Stimulated activated naive CD4-positive, alpha-beta T cell (primary cell): ENCODE measurements at regions not wholly inside any gene's neighbourhood (a gene's known extent, or its start where the extent isn't known, plus 50 kb on each side); places are given as distances from the start of the nearest gene placed in this dataset.
"Not testable (repeated sequence)": the region's sequence is repeated elsewhere in the genome, so short reads cannot be mapped to it uniquely, and the experiment has no call there.

Source experiments
- DNase-seq, 6 experiments: peaks; one replicate each; lab custom pipeline; 2025; lab: John Stamatoyannopoulos, UW

DNA sequence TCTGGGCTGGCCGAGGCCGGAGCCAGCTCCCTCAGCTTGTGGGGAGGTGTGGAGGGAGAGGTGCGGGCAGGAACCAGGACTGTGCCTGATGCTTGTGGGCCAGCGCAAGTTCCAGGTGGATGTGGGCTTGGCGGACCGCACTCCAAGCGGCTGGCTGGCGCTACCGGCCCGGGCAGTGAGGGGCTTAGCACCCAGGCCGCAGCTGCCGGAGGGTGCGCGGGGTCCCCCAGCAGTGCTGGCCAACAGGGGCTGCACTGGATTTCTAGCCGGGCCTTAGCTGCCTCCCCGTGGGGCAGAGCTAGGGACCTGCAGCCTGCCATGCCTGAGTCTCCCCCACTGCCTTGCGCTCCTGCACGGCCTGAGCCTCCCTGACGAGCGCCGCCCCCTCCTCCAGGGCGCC is 242.8 kb downstream of the CCSER2 start:
- DNase-seq, result no peak

GRCh38 chr10:84574102-84574501 is 245.7 kb downstream of the CCSER2 start:
- no peak for DNase-seq

GRCh38 chr10:84581976-84582375 is 253.6 kb downstream of the CCSER2 start:
- DNase-seq, result no peak

DNA sequence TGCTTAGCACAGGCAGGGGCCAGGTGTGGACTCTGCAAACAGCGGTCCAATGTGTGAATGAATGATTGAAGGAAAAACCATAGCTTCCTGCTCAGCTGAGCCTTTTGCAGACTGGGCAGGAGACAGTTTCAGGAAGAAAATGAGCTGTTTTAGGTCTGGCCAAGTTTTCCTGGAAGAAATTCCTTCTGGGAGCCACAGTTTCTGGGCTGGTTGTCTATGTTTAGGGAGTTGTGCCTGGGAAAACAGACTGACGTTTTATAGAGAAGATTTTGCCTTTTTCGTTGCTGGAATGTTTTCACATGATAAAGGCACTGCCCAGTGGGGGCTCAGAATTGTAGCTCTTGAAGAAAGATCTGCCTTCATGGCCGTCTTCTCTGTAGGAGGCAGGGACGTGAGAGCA is 255.1 kb downstream of the CCSER2 start:
- DNase-seq, result no peak

GRCh38 chr10:84587789-84588188 is 259.4 kb downstream of the CCSER2 start:
- DNase-seq, result no peak

DNA sequence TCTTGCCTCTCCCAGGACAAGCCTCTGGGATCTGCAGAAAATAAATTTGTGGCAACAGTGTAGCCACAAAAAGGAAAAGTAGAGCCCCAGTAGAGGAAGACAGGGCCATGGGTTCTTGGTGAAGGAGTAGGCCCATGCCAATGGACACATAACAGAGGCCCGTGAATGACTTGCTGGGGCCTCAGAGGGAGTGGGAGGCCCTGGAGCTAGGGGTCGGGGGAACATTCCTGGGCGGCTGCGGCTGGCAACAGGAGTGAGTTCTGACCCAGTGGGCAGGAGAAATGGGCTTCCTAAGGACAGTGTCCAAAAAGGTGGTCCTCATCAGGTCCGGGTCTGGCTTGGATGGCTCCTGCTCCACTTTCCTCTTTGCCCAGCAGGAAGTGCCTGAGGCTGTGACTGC is 260.0 kb downstream of the CCSER2 start:
- DNase-seq, result no peak

DNA sequence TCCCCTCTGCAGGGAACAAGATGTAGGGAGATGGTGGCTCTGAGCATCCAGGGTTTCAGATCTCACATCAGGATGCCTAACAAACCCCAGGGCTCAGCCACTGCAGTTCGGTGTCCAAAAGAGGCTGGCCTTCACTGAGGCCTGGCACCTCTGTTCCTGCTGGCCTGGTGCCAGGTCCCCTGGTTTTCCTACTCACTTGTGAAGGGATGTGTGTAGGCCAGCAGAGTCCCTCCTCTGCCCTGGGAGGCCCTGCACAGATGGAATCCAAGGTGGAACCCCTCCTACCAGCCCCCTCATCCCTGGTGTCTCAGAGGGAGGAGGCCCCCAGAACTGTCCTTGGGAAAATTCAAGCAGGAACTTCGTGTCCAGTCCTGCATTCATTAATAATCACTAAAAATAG is 260.6 kb downstream of the CCSER2 start:
- DNase-seq, result no peak

DNA sequence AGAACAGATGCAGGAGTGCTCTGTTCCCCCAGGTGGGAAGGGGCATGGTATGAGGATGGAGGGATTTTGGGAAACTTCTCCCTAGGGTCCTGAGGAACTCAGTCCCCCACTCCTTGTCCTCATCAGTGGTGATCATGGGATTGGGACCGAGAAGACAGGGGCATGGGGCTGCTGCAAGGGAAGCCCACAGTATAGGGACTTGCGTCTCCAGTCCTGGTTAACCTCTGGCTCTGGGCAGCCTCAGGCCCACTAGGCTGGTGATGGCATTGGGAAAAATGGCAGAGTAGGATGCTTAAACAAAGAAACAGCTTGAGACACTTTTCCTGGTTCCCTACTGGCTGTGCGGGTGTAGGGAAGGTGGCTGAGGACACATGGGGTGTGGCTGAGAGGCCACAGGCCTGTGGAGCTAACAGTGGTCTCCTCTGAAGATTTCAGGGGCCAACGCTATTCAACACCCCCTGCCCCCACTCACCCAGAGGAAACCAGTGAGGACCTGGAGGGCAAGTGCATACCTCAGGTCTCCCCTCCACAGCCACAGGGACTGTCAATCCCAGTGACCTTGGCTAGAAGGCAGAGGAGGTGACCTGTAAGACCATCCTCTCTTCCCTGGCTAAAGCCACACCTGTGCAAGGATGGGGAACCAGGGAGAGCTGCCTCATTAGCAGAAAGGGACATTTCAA is 261.3 kb downstream of the CCSER2 start:
- no peak for DNase-seq

DNA sequence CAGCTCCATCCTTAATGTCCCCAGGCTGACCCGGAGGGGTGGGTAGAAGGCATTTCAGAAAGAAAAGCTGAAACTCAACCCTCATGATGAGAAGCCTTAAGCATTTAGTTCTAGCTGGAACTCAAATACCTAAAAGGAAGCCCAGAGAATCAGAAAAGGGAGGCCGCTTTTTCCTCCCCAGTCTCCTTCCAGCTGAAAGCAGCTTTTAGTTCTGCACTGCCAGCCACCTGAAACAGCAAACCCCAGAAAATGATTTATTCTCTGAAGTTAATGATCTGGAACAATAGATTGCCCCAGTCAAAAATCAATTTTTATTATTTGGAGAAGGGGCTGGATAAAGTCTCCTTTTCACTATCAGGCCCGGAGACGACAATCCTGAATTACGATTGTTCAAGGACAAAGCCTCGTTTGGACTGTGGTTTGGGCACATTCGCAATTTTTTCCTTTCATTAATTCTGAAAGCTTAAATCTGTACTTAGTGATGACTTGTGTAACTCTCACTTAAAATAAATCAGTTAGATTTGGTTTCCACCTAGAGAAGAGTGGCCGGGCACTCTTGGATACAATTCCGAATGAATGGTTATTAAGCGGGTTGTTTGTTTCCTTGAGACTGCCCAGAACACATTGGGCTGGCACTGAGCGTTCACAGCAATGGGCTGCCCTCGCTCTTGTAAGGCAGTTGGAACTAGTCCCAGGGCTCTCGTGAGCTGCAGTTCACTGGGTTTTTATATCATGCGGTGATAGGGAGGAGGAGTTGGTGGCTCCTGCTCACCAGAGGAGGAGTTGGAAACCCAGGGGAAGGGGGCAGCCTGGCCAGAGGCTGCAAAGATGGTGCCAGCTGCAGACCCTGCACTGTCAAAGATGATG is 262.2 kb downstream of the CCSER2 start:
- DNase-seq, result no peak

DNA sequence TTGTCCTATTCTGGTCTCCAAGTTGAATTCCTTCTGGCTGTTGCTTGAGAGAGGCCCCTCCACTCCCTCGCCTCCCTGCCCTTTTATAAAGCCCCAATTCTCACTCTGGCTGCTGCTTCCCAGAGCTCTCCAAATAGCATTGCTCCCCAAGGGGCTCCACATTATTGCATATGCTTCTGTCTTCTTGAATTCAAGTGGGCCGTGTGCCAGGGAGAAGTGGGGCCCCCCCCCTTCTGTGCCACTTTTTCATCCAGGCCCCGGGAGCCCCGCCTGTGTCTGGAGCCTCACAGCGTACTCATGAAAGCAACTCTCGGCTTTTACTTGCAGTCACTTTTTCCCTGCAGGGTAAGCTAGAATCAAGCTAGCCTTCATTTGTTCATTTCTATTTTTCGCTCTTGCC is 265.1 kb downstream of the CCSER2 start:
- DNase-seq, result no peak

- DNase-seq, result no peak
Observed at GRCh38 chr10:84596585-84596984, 268.2 kb downstream of the CCSER2 start.

DNA sequence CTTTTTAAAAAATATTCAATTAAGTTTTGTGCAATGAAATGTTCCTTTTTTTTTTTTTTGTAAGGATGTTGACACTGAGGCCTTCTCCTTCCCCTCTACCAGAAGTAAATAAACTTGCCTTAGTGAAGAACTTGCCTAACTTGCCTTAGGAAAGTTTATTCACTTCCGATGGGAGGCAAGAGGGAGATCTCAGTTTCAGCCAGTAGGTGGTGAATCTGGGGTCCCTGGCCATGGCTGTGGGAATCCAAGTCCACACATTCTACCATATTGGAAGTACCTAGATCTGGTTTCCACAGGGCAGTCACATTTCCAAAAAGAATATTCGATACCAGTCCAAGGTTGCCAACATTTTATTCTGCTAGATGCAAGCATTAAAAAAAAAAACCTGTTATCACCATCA is 270.9 kb downstream of the CCSER2 start:
- no peak for DNase-seq

DNA sequence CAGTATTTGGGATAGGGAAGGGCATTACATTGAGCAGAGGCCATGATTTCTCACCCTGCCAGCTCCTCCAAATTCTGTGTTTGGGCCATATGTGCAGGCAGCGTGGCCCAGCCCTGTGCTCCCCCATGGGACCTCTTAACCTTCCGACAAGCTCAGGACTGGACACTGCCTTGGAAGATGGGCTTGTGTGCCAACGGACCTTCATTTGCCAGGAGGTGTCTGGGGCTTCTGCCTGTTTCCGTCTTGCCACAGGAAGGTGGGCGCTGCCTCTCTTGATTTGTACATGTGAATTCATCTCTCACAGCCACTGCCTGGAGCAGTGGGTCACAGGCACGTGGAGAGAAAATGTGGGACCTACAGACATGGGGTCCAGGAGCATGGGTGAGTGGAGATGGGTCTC is 272.6 kb downstream of the CCSER2 start:
- no peak for DNase-seq

DNA sequence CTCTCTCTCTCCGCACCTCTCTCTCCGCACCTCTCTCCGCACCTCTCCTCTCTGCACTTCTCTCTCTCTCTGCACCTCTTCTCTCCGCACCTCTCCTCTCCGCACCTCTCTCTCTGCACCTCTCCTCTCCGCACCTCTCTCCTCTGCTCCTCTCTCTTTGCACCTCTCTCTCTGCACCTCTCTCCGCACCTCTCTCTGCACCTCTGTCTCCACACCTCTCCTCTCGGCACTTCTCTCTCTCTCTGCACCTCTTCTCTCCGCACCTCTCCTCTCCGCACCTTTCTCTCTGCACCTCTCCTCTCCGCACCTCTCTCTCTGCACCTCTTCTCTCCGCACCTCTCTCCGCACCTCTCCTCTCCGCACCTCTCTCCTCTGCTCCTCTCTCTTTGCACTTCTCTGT is 274.2 kb downstream of the CCSER2 start:
- DNase-seq, result not testable (repeated sequence)

GRCh38 chr10:84603971-84604370 is 275.6 kb downstream of the CCSER2 start:
- DNase-seq, result no peak

DNA sequence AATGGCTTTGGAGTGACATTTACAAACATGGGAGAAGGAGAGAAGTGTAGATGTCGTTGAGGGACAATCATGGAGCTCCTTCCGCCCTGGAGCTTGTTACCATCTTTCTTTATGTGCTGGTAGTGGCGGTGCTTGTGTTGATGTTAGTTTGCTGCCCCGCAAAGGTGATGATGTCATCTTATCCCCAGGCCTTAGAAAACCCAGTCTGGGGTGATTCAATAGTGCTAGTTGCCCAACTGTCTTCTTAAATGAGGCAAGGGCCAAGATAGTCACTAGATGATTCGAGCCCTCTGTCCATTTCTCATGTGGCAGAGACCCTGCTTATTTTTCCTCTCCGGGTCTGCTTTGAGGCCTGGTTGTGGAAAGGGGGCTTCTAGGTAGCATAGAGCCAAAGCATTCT is 277.4 kb downstream of the CCSER2 start:
- DNase-seq, result no peak

DNA sequence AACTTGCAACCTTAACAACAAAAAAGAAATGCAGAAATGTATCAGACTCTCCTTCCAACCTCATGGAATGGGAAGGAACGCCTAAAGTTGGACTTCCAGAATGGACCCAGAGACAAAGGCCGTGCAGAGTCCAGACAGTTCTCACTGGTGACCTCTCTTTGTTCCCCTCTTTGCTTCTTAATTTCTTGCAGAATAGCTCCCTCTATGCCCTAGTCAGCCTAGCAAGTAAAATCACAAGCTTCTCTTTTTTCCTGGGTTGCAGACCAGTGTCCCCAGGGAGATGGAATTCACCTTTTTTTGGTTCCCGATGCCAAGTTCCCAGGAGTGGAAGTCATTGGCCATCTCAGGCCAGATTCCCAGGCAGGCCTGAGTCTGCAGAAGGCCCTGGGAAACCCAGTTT is 278.0 kb downstream of the CCSER2 start:
- DNase-seq, result no peak

DNA sequence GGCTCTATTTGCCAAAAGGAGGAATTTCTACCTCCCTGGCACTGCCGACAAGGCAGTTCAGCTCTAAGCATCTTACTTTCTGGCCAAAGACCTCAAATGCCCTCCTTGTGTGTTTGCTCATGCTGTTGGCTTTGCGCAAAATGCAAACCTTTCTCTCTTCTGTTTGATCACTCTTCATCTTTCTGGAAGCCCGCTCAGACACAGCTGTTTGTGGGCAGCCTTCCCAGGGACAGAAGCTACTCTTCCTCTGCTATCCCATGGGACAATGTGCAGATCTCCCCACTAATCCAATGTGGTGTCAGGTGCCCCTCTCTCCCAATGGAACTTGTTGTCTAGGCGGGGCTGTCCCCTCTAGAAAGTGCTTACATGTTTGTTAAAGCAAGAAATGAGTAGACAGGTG is 278.7 kb downstream of the CCSER2 start:
- DNase-seq, result no peak

GRCh38 chr10:84607523-84607922 is 279.1 kb downstream of the CCSER2 start:
- no peak for DNase-seq

DNA sequence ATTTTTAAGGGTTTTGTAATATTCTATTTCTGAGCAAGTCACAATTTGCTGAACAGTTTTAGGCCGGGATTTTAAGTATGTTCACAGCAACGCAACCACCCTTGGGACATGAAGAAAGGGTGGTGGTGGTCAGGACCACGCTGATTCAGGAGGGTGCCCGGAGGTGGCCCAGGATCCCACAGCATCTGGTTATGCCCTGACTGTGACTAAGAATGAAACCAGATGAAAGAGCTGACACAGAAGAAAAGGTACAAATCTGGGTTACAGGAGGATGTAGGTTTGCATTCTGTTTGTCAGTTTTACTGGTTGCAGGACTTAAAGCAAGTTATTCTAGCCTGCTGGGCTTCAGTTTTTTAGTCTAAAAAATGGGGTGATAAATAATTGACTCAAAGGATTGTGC is 279.7 kb downstream of the CCSER2 start:
- DNase-seq, result no peak

- DNase-seq, result no peak
Observed at GRCh38 chr10:84613336-84614021, 285.1 kb downstream of the CCSER2 start.

- DNase-seq, result no peak
Observed at GRCh38 chr10:84626397-84627087, 298.2 kb downstream of the CCSER2 start.
